ENCODE measurements at regions not wholly inside any gene's neighbourhood (a gene's known extent, or its start where the extent isn't known, plus 50 kb on each side); places are given as distances from the start of the nearest gene placed in this dataset.

DNA sequence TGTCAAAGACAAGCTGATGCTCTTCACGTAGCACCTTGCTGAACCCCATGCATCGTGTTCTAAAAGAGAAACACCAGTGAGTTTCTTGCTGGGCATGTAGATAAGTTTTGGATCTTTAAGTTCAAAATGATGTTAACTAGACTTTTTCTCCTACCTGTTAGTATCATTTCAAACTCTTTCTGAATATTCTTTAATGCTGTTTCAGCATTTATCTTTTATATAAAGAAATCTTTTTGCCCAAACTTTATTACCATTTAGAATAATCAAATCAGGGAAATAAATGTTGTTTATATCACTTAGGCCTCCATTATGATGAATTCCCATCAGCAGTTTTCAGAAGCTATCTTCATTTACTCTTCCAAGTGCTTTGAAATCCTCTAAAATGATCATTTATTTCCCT, 542.8 kb downstream of the CDH10 start:
- no peak for TF ChIP-seq CTCF (IDR thresholded peaks at IDR 0.05)
- no peak for TF ChIP-seq POLR2A (IDR thresholded peaks at IDR 0.05)

Measured in lower leg skin (tissue), 3 donors.